EH (cell line): ENCODE measurements at regions not wholly inside any gene's neighbourhood (a gene's known extent, or its start where the extent isn't known, plus 50 kb on each side); places are given as distances from the start of the nearest gene placed in this dataset.

Source experiments
- DNase-seq: peaks from one replicate; pipeline ENCODE4 v3.0.0-alpha.2; 2015; ENCODE audit warnings: low read depth

DNA sequence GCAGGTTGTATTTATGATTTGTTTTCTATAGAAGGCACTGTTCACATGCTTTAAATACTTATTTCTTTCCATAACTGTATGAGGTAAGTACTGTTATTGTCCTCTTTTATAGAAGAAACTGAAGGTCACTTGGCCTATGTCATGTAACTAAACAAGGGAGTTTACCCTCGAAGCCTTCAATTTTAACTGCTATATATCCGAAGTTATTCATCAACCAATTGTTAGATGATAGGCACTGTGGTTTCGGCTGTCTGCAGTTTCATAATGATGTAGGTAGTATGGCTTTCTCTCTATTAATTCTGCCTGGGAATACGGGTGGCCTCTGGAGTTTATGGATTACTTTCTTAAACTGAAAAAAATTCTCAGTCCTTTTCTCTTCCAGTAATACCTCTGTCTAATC lies 413.3 kb upstream of the ADGRL2 start:
- DNase-seq, result no peak

DNA sequence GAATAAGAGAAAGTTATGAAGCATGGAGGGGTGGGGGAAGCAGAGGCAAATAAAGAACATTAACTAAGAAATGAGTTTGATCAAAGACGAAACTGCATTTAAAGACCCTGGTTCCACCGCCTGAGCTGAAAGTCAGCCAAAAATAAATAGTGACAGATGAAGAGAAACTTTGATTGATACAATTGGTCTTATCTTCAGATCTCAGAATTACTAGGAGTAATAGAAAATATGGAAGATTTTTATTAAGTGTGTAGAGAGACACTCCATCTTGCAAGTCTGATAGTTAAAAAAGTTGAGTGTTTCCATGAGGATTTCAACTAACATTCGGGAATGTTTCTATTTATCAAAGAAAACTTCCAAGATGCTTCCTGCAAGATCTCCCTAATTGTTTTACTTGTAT lies 418.2 kb upstream of the ADGRL2 start:
- DNase-seq, result no peak

DNA sequence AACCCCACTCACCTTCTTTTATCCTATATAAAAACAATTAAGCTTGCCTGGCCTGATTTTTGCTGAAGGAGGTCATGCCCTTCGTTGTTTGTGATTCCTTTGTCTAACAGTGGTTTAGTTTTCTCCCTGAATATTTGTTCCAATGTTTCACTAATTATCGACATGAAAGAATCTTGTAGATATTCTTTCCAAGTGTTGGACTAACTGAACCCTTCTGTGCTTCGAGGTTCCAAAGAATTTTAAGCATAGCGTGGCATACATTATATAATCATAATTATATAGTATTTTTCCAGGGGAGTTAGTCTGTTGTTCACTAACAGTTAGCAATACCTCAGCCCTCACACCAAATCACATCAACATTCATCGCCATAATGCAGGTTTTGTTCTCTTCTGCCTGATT lies 418.9 kb upstream of the ADGRL2 start:
- DNase-seq, result no peak

DNA sequence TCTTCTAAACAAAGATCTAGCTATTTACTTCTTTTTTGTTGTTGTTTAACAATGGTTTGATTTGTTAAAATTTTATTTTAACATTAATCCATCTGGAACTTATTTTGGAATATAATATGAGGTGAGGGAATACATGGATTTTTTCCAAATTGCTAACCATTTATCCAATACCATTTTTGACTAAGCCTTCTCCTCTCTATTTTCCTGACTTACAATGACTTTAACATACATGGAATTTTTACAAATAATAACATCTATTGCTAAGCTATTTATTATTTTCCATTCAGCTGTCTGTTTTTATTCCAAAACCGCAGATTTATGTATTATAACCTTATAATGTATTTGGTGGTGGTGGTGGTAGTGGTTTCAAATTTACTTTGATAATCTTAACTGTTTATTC lies 420.3 kb upstream of the ADGRL2 start:
- no peak for DNase-seq

DNA sequence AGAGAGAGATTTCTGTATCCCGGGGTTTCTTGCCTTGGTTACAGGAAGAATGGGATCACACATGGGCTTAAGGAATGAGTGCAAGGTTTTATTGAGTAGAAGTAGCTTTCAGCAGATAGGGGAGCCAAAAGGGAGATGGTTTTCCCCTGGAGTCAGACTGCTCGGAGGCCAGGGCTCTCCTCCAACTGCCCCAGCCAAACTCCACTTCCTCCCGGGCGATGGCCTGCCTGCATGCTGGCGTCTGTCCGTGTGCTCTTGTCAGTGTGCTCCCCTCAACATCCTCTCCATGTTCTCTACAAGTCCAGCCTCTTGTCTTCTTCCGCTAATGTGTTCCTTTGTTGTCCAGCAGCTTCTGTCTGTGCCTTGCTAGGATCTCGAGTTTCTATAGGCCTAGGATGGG lies 421.3 kb upstream of the ADGRL2 start:
- DNase-seq, result no peak

DNA sequence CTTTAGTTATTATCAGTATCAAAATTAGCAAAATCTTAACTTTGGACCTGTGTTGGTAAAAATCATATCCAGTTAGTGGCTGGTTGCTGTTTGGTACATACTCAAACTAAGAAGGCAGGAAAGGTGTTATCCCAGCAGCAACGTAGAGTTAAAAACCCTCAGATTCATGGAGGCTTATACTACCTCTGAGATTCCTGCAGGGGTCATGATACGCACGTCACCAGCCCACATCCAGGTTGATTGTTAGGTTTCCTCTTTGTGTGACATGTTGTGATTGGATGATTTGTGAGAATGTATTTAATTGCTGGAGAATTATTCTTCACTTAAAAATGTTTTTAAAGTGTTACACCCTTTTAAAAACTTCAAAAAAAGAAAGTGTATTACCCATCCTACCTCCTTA lies 423.3 kb upstream of the ADGRL2 start:
- DNase-seq, result no peak

DNA sequence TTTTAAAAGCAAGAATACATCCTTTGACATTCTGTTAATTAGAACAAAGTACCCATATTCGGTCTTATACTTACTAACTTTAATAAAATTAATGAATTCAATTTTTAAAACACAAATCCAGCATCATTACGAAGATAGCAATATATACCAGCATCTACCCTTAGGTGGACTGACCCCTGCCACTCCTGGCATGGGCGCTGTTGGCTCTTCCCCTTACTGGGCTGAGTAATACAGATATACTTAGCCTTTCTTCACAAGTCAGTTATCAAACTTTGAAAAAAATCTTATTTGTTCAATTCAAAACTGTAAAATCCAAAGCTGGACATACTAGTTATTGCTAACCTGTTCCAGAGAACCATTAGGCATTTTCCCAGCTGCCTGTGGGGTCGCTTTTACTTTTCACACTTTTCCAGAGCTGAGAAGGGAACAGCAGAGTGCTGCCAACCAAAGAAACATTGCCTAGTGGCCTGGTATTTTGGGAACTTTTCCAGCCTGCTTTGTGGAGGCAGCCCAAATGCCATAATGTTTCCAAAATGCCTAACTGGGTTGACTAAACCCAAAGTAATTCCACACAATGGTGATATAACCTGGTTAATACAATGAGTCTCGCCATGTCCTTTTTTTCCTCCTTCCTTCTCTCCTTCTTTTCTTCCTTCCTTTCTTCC lies 424.7 kb upstream of the ADGRL2 start:
- no peak for DNase-seq

DNA sequence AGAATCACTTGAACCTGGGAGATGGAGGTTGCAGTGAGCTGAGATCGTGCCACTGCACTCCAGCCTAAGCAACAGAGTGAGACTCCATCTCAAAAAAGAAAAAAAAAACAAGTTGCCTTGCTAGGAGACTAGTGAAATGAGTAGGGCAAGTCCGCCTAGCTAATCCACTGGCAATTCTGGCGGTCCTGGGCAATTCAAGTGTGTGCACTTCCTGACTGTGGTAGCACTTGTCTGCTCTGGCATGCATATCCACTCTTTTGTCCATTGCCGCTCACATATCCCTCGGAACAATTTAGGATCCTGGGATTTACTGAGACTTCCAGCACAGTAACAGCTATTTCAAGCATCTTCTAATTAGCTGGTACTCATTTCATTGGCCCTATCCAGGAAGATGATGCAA lies 426.3 kb upstream of the ADGRL2 start:
- no peak for DNase-seq

DNA sequence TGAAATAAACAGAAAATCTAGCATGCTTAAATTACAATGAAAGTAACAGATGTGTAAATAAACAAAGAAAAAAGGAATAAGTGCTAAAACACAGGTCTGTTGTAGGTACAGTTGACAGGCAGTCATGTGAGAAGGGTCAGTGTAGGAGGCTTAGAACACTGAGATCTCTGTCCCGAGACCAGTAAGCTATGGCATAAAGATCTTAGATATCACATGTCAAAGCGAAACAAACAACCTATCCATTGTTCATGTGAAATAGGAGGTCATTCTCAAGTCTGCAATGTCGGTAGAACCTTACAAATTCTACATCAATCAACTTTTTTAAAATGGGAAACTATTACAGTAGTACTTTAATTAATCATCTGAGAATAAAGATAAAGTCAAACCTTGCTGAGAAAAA lies 428.9 kb upstream of the ADGRL2 start:
- no peak for DNase-seq

DNA sequence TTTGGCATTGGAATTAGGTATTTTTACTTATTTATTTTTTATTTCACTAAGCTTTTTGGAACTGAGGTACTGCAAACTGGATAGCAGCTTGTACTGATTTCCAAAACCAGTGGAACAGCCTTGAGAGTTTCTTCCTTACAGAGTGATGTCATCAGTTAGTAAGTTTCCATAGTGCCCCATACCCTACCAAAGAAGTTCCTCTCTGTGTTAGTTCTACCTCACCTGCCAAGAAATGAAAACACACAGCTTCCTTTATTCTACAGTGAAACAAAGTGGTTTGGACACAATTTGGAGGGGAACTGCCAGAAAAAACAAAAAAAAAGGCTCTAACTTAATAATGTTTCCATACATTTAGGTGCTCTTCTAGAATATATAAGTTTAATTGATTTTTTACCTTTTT lies 430.9 kb upstream of the ADGRL2 start:
- DNase-seq, result no peak

DNA sequence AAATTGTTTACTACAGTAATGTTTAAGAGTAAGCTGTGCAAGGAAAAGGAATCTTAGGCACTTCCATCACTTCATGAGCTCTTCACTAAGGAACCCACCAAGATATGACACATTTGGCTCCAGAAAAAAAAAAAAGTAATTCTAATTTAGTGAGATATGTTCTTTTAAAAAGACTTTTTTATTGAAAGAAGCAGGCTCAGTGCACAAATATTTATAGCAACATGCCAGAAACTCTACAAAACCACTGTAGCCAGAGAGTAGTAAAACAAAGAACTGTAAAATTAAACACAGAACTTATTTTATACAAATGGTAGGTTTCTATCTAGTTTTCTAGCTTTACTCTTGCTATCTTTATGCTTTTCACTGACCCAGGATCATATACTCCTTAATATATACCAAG lies 434.6 kb upstream of the ADGRL2 start:
- DNase-seq, result peak; percentile 0

DNA sequence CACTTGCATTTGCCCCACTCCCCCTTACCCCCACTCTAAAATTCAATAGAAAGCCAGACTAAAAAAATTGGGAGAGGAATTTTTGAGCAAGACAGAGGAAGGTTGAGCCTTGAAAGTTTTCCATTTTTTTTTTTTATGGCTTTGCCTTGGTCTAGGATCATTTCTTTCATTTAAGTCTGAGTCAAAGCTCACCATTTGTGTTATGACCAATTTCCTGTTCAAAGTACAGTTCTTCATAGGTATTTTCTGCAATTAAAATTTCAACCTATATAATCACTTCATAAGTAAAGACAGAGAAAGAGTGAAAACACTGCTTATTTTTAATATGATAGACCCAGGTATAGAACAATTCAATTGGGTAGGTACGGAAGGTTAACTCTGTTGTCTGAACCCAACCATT lies 436.6 kb upstream of the ADGRL2 start:
- no peak for DNase-seq

DNA sequence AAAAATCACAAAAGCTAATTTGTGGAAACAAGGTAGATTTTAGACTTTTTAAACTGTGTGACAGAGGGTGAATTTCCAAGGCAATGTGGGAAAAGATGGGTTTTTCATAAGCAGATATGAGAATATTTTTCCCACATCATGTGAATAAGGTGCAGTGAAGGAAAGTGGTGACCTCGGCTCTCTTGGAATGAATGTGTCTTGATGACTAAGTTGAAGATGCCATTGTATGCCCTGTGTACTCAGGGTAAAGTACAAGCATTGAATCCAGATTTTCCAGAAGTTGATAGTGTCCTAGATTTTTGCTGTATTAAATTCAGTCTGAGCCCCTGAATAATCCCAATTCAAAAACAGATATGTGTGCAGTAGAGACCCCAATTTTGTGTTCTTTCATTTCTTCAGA lies 442.6 kb upstream of the ADGRL2 start:
- DNase-seq, result no peak

DNA sequence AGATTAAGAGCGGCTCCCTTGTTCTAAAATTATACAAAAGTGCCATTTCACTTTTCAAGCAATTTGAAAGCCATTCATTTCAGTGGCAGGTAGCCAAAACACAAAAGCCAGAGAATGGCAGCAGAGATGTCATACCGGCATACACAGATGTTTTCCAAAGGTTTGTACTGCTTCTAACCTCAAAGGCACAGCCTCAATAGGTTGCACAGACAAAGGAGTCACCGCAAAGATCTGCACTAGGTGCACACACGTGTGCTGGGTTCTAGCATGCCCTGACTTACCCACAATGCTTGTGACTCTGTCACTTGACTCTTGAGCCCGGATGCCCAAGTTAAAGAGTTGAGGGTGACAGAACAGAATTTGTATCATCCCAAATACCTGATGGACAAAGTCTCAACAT lies 448.9 kb upstream of the ADGRL2 start:
- DNase-seq, result no peak

DNA sequence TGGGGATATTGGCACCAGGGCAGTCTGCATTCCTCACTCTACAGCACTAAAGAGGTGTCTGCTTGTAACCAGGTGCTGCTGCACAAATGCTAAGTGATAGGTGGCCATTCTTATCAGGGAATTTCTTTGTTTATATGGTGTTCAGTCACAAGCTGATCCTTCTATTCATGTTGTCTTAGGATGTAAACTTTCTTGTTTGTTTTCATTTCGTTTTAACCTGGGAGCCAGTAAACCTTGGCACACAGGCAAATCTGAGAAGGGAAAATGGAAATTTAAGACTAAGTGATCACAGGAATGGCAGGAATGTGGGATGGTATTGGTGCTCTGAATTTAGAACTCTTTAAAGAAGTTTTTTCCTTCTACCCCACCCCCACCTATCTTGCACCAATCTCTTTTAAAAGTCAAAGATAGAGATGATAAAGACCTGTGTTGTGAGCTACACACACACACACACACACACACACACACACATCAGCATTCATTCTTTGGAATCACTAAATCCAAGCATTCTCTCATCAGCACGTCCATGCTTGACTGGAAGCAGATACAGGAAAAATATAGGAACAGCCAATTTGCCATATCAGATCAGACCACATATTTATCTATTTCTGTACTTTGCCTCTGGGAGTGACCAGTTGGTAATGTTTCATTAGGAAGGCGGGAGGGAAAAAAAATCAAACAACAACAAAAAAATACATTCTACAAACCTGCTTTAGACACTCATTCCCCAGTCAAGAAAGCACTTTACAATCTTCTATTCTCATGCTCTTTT lies 451.4 kb upstream of the ADGRL2 start:
- no peak for DNase-seq

DNA sequence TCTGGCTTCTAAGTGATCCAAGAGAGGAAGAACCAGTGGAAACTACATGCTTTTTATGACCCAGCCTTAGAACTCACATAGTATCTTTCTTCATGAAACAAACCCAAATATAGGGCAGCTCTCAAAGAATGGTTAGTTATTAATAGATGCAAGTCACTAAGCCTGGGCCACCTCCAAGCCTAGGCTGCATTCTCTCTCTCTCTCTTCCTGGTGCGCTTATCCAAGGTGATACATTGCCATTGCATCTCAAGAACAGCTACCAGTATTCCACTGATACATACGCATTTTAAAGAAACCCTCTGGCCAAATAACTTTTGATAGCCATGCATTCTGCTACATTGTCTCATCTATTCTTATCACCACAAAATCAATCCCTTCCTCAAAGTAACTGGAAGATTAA lies 455.6 kb upstream of the ADGRL2 start:
- DNase-seq, result no peak

DNA sequence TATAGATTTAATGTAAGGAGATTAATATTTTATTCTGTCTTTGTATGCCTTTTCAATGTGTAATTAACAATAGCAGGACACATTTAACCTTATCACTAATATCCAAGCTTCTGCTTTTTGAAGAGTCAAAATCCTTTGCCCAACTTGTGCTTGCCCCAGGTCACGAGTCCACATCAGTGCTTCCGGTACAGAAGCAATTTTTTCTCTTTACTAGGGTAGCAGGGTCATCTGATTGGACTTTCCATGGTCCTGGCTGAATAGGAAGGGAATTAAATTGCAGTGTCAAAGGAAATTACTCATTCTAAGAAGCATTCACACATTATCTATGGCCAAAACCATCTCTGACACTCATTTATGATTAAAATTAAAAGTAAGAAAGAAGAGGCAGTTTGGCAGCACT lies 460.5 kb upstream of the ADGRL2 start:
- DNase-seq, result no peak

DNA sequence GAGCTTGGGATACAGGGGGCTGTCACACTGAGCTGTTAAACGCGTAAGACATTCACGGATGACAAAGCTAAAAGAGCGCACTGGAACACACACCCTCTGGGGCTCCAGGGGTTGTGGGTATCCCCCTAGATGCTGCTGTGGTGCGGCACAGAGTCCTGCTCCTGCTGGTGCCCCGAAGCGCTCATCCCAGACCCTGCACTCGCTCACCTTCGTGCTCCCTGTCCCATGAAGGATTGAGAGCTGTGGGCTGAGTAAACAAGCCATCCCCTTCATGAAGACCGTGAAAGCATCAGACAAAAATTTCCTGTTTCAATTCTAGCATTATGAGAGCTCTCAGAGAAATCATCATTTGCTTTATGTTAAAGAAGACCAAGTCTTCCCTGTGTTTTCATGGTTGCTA lies 463.5 kb upstream of the ADGRL2 start:
- DNase-seq, result no peak

DNA sequence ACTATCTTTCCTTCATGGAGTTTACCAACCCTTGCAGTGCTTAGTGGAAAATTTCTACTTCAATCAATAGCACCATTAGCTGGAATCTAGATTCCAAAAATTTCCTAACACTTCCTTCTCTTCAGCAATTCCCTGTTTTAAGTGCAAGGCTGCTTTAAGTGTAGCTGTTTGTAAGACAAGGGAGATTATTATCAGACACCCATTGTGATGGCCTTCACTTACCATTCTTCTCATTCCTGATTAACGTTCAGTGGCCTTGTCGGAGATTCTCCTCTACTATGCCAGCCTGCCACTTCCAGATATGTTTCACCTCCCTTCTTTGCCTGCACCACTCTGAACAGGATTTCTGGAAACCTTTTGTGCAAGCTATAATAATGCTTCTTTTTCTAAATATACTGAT lies 464.9 kb upstream of the ADGRL2 start:
- no peak for DNase-seq

DNA sequence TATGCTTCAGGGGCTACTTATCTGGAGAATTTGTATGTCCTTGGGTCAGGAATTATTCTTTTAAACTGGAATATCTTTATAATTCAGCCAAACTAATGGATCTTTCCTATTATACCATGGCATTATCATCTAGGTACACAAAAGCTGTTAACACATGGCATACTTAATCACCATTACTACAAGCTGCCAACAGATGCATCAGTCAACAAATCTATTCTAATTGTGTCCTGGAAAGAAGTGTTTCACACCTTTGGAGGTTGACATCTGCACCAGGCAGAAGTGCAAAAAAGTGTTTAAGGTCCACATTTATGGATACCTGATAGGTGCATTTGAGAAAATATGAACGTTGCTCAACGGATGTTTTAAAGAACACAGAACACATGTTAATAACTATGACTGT lies 470.2 kb upstream of the ADGRL2 start:
- no peak for DNase-seq

DNA sequence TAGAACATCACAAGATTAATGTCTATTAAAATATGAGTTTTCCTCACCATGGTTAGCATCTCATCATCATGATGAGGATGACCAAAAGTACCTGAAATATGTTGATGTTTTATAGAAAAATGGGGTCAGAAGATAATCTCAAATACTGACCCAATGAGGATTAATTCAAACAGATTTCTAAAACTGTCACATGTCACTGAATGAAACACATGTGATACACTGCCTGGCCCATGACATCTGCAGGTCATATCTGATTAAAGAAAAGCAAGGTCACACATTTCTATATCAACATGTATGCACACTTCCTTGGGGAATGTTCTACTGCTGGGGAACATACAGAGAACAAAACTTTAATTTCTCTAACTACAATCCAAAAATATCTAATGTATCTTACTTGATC lies 470.6 kb upstream of the ADGRL2 start:
- no peak for DNase-seq

DNA sequence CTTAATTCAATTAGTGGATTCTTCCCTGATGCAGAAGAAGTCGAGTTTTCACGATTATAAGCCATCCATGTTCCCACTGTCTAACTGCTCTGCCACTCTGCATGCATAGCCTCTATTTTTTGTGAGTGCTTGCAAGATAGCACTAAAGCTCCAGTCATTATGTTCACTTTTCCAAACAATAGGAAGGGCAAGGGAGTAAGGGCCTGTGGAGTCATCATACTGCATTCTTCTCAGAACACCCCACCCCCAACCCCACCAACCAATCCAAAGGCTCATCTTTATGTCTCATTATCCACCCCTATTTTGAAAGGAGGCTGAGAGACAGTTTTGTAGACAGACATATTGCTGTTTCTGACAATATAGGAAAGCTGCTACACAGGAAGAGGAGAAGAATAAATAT lies 471.7 kb upstream of the ADGRL2 start:
- no peak for DNase-seq

DNA sequence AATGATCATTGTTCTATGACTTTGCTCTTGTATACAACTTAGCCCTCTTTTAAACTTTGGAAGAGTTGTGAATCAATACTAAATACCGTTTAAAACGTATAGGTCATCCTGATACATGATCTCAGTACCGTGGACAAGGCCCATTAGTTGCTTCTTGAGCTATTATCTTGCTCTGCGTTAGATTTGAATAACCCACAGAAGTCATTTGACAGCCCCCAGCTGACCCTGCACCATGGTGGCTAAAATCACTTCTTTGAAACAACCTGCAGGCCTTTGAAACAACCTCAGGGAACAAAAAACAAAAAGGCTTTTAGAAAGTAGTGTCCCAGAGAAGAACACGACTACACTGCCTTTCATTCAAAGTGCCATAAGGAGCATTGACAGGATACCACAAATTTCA lies 473.0 kb upstream of the ADGRL2 start:
- DNase-seq, result no peak

DNA sequence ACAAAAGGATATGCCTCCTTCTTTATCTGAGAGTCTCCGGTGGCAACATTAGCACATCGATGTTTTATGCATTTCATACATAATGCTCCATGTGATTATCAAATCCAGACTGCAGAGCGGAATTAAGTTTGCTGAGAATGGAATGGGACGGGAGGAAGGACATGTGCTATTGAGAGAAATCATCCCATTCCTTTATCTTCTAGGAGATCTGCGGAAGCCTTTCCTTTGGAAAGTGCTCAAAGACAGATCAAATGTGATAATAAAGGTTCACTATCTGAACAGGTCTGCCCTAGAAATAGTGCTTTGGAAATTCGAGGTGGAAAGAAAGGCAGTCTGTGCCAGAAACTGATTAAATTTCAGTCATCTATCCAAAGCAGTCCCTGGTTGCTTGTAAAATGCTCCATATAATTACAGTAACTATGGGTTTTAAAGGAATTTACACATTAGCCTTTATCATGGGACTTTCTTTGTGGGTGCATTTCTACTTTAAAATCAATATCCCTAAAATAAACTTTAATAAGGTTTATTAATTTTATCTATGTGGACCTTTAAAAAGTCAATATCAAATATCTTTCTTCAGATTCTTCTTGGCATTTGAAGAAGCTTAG lies 473.5 kb upstream of the ADGRL2 start:
- no peak for DNase-seq
